ENCODE measurements at regions not wholly inside any gene's neighbourhood (a gene's known extent, or its start where the extent isn't known, plus 50 kb on each side); places are given as distances from the start of the nearest gene placed in this dataset.

DNA sequence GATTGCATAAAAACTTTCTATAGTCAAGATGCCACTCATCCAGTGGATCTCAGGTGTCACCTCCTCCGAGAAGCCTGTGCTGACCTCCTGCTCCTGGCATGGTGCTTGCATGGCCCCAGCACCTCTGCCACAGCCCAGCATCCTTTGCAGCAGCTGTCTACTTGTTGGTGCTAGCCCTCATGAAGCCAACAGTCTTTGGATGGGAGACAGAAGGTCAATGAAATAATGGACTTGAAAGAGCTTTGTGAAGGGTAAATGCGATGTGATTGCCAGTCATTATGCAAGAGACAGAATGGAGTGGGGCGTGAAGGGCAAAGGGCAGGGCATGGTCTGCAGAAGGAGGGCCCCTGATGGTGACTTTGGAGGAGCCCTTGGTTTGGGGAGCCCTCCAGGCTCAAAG is 63.0 kb upstream of the CLMN start:
- DNase-seq = no peak

DNA sequence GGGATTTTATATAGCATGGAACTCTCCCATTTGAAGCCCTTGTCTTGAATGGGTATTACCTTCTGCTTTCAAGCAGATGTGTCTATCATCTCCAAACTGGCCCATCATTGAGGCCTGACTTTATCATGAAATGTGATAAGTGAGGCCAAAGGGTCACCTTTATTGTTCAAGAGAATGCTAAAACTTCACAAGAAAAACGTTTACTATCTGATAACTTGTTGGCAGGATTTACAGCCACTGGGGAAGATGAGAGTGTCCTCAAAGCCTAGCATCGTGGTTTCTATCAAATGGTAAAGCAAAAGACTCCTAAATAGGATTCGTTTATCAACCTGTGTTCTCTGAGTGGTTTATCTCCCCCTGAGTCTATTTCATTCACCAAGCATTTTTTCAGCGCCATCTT is 62.0 kb upstream of the CLMN start:
- DNase-seq = no peak

- no peak for DNase-seq
Observed at GRCh38 chr14:95380350-95381042, 60.8 kb upstream of the CLMN start.

DNA sequence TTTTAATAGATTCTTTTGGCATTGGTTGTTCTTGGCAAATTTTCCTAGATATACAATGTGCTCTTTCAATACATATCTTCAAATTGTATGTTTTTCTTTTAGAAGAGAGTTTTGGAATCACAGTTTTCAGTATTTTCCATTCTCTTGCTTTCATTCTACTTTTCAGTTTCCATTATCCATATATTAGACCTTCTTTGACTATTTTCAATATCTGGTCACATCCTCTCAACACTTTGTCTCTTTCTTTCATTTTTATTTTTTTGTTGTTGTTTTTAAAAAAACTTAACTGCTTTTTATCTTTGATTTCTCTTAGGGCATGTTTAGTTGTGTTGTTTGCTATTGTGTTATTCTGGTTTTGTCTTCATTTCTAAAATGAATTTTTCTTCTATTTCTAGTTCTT is 59.9 kb upstream of the CLMN start:
- no peak for DNase-seq

DNA sequence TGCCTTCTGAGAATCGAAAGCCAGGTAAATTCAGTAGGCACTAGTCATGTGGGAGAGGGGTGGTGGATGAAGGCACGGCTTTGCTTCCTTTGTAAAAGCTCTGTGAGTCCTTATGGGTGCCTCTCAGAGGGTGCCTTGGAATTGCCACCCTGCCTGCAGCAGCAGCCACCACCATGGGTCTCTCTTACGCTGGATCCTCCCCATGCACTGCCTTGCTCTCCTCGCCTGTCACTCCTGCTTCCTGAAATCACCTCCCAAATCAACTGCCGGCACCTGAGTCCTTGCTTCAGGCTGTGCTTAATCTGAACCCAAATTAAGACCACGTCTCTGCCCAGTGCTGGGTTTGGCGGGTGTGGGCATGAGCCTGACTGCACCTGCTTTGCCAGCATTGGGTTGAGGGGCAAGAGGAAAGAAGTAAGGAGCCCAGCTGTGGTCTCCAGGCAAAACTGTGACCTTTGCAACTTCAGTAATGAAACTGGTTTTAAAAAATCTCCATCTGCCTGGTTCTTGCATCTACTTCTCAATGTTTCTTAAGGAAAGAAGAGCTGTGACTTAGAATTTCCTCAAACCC is 55.9 kb upstream of the CLMN start:
- DNase-seq = no peak

DNA sequence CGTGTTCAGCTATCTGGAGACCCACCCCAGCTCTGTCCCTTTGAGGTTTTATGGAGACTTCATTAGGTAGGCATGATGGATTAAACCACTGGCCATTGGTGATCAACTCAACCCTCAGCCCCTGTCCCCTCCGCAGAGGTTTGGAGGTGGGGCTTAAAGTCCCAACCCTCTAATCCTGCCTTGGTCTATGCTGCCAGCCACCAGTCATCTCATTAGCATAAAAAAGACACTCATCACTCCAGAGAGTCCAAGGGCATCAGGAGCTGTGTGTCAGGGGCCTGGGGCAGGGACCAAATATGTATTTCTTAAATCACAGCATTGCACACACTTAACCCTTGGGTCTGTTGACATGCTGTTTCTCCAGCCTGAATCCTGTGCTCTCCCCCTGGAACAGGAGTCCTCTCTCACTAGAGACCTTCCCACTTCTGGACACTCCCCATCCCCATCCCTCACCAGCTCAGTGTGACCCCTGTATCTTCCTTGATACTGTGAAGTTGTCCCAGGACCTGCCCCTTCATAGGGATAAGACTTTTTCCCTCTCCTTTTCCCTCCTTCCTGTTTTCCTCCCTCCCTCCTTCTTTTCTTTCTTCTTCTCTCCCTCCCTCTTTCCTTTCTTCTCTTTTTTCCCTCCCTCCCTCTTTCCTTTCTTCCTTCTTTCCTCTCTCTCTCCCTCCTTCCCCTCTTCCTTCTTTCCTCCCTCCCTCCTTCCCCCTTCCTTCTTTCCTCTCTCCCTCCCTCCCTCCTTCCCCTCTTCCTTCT is 54.7 kb upstream of the CLMN start:
- DNase-seq = no peak

DNA sequence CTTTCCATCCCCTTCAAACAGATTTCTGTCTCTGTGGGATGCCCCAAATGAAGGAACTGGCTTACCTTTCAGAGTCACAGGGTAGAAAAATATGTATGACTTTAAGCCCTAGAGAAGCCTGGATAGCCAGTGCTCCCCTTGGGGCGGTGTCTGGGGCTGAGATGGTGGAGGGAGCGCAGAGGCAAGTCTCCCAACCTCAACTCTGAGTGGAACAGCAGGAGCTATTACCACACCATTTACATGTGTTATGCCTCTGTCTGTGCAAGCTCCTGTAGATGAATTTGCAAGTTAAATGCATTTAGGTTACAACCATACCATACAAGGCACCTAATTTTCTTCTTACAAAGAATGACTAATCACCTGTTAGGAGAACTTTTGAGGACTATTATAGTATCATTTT is 50.4 kb upstream of the CLMN start:
- DNase-seq = no peak
